NCI-H146 treated with DMSO at 0.1 percent for 48 hours (cell line): ENCODE measurements at regions not wholly inside any gene's neighbourhood (a gene's known extent, or its start where the extent isn't known, plus 50 kb on each side); places are given as distances from the start of the nearest gene placed in this dataset.
"Not testable (repeated sequence)": the region's sequence is repeated elsewhere in the genome, so short reads cannot be mapped to it uniquely, and the experiment has no call there.

ENCODE experiments used
- DNase-seq: peaks from one replicate; lab custom pipeline; 2025; ENCODE audit not compliant: unreplicated experiment; lab: John Stamatoyannopoulos, UW

GRCh38 chr6:40888456-40888990 lies 150.5 kb downstream of the UNC5CL start:
- DNase-seq, result no peak

- no peak for DNase-seq
Measured at GRCh38 chr6:40887792-40888340, 151.2 kb downstream of the UNC5CL start.

- DNase-seq, result no peak
Measured at GRCh38 chr6:40887079-40887791, 151.8 kb downstream of the UNC5CL start.

DNA sequence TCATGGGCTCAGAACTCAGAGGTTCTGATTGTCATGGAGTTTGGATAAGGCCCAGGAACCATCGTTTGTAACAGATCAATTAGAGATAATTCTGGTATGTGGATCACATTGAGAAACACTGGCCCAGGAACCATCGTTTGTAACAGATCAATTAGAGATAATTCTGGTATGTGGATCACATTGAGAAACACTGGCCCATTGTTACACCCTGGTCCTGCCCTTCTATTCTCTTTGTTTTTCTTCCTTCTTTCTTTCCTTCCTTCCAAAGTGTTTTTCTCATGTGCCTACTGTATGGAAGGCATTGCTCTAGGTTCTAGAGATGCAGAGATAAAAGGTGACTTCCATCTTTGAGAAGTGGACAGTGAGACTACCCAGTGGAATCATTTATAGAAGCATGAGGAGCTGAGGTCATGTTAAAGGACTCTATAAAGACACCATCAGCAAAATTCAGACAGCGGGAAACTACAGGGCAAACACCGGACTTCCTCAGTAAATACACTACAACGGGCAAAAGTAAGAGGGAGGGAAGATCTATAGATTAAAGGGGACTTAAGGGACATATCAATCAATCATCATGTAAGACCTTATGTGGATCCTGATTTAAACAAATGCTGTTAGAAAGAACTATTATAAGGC lies 153.8 kb downstream of the UNC5CL start:
- no peak for DNase-seq

GRCh38 chr6:40882323-40882997 lies 156.6 kb downstream of the UNC5CL start:
- DNase-seq, result no peak

DNA sequence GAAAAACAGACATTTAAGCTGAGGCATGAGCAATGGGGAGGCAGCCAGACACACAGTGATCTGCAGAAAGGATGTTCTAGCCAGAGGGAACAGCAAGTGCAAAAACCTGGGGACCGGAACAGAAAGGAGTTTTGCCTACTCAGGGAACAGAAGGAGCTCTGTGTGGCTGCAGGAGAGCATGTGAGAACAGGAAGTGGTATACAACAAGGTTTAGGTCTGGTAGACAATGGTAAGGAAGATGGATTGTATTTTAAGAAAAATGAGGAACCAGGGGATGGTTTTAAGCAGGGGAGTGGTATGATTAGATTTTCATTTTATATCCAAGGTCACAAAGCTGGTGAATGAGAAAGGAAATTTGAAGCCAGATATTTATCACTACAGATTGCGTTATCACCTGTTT lies 157.5 kb downstream of the UNC5CL start:
- no peak for DNase-seq

GRCh38 chr6:40880906-40881305 lies 158.1 kb downstream of the UNC5CL start:
- DNase-seq, result no peak

GRCh38 chr6:40879169-40879568 lies 159.9 kb downstream of the UNC5CL start:
- DNase-seq, result no peak

DNA sequence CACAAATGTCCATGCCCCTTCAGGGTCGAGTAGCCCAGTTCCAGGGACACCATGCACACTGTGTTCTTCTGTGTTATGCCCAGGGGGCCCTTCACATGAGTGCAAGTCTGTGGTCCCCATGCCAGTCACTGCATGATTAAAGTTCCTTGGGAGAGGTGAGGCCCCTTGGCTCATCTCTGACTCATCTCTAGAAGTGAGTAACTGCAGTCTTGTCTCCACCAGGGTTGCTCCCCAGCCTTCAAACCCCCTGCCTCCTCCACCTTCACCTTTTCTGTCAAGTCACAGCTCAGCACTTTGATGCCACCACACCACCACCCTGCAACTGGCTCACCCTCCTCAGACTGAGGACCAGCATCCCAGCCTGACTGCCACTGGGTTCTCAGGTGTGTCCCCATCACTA lies 161.7 kb downstream of the UNC5CL start:
- no peak for DNase-seq

DNA sequence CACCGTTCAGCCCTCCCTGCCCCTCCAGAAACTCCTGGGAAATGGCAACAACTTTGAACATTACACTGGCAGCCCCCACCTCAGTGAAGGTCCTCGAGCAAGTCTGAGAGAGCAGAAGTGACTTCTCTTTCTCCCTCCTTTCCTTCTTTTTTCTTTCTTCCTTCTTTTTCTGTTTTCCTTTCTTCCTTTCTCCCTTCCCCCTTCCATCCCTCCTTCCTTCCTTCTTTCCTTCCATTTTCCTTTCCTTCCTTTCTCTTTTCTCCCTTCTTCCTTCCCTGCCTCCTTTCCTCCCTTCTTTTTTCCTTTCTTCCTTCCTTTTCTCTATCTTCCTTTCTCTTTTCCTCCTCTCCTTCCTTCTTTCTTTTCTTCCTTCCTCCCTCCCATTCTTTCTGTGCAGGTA lies 162.7 kb downstream of the UNC5CL start:
- no peak for DNase-seq

DNA sequence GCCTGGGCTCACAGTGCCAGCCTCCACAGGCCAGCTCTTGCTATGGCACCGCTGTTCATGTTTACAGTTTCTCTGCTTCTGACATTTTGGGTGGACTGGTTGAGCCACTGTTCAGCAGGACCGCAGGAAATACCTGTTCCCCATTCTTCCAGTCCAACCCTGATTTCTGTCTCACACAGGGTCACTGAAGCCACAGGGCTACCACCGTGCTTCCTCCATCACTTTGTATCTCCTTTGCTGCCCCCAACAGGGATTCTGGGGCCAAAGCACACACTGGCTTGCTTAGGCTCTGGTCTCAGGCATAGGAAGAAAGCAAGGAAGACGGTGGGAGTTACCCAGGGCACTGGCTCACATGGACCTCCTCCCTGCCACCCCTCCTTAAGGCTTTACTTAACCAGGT lies 164.5 kb downstream of the UNC5CL start:
- no peak for DNase-seq

DNA sequence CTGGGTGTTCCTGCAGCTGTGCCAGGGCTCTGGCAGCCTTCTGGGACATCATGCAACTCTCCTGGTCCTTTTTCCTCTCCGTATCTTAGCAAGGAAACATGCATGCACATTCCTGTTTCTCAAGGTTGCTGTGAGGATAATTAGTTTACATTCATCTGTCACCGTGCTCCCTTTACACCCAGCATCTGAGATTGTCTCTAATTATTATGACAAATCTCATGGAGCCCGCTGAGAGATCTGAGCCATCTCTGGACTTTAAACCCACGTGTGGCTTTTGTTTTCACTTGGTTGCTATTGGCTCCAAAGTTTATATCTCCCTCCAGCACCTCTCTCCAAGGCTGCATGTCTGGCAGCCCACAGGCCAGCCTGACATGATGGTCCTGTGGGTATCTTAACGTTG lies 167.6 kb downstream of the UNC5CL start:
- DNase-seq, result no peak

DNA sequence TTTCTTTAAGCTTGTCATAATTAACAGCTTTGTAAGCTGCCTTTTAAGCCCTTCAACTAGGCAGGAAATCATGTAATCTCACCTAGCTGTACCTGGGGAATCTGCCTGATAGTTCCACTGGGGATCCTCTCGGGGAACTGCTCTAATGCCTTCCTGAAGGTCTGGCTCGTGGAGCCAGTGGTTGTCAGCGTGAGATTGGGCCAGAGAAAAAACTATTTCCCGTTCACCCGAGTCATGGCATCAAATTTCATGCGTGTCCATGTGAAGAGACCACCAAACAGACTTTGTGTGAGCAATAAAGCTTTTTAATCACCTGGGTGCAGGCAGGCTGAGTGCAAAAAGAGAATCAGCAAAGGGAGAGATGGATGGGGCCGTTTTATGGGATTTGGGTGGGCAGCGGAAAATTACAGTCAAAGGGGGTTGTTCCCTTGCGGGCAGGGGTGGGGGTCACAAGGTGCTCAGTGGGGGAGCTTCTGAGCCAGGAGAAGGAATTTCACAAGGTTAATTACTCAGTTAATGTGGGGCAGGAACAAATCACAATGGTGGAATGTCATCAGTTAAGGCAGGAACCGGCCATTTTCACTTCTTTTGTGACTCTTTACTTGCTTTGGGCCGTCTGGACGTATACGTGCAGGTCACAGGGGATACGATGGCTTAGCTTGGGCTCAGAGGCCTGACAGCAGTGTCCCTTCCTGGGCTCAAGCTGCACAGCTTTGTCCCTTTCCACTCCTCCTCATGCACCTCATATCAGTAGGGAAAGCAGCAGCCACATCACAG lies 170.7 kb downstream of the UNC5CL start:
- not testable (repeated sequence) for DNase-seq

- DNase-seq, result not testable (repeated sequence)
Measured at GRCh38 chr6:40867527-40867926, 171.5 kb downstream of the UNC5CL start.

- DNase-seq, result not testable (repeated sequence)
Measured at GRCh38 chr6:40865259-40865658, 173.8 kb downstream of the UNC5CL start.

GRCh38 chr6:40860443-40860842 lies 178.6 kb downstream of the UNC5CL start:
- DNase-seq, result no peak

DNA sequence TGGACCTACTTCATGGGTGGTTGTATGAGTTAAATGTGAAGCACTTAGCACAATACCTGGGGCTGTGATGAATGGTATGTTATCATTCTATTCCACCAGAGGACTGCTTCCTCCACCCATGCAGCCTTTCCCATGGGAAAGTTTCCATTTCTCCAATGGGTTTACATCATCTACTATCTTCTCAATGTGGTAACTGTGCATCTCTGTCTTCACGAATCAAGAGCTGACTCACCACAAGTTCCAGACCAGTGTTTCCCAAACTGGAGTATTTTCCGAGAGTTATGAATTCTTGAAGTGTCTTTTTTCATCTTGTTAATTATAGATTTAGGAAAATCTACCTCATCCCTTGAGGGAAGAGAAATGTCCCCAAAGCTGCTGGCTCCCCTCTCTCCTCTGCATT lies 182.8 kb downstream of the UNC5CL start:
- no peak for DNase-seq

- no peak for DNase-seq
Measured at GRCh38 chr6:40855168-40855880, 183.7 kb downstream of the UNC5CL start.

DNA sequence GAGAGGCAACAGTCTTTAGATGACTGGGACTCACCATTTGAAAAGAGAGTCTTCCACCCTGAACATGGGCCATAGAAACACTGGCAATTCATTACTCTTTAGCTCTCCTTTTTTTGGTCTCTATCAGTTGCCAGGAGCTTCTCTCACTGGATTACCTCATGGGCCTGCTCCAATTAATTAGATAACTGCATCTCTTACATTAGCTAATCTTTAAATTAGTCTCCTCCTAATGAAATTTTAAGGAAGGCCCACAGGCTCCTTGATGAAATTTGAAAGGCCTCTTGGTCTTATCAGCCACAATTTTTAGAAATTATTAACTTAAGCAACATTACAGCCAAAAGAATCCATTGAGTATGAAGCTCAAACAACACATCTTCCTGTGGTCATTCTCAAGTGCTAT lies 184.4 kb downstream of the UNC5CL start:
- DNase-seq, result no peak

- DNase-seq, result no peak
Measured at GRCh38 chr6:40852779-40853373, 186.1 kb downstream of the UNC5CL start.
